ENCODE measurements at regions not wholly inside any gene's neighbourhood (a gene's known extent, or its start where the extent isn't known, plus 50 kb on each side); places are given as distances from the start of the nearest gene placed in this dataset.
"Not testable (repeated sequence)": the region's sequence is repeated elsewhere in the genome, so short reads cannot be mapped to it uniquely, and the experiment has no call there.

DNA sequence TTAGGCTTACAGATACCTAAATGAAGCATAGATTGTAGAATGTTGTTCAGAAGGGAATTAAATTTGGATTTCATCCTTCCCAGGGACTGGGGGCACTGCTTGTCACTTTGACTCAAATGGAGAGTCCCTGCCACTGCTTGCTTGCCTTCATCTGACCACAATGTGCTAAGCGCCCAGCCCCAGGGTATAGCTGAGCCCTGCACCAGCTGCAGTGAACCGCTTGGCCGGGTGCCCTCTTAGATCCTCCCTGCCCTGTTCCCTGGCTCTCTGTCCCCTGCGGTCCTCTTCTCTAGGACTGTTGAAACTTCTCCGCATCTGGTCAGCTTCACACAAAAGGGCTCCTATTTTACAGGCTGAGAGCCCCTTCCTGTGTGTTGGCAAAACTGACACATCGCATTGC, 170.9 kb downstream of the BCL2L11 start:
- not testable (repeated sequence) for DNase-seq

- DNase-seq = not testable (repeated sequence)
These were observed 171.7 kb downstream of the BCL2L11 start for GRCh38 chr2:111292232-111292968.

DNA sequence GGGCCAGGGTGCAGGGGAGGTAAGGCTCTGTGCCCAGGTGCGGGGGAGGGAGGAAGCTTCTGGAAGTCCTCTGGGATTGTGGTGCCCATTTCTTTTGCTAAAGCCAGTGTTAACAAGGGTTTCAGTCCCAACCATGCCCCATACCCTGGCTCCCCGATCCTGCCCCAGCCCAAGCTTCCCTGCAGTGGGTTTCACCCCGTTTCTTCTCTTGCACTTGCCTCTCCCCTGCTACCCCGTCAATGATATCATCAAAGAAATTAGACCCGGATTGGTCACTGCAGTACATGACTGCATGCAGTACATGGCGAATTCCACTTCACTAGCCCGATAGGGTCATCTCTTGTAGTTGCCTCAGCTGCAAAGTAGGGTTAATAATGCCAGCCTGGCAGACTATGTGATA, 174.0 kb downstream of the BCL2L11 start:
- not testable (repeated sequence) for DNase-seq

GRCh38 chr2:111296122-111296804, 175.5 kb downstream of the BCL2L11 start:
- DNase-seq = not testable (repeated sequence)

DNA sequence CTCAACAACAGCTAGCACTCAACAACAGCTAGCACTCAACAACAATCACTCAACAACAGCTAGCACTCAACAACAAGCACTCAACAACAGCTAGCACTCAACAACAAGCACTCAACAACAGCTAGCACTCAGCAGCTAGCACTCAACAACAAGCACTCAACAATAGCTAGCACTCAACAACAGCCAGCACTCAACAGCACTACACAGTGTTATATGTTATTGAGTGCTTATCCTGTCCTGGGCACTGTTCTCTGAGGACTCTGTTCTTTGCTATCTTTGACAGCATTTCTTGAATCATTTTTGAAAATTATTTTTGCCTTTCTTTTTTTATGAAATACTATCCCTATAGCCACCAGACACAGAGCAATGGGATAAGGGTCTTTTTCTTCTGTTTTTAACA, 176.4 kb downstream of the BCL2L11 start:
- not testable (repeated sequence) for DNase-seq

DNA sequence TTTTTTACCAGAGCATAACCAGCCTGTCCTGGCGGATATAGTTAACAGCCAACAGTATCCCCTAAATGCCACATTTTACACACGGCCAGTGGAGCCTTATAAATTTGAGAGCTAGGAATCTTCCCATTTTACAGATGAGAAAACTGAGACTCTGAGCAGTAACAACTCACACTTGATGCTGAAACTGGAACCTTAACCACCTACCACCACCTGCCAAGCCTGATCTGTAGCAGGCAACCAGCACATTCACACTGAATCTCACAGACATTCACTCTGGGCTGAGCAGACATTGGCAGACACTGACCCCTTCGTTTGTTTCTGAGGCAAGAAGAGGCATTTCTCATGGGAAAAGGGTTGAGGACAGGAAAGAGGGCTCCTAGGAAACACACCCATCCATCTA, 178.2 kb downstream of the BCL2L11 start:
- DNase-seq = not testable (repeated sequence)

DNA sequence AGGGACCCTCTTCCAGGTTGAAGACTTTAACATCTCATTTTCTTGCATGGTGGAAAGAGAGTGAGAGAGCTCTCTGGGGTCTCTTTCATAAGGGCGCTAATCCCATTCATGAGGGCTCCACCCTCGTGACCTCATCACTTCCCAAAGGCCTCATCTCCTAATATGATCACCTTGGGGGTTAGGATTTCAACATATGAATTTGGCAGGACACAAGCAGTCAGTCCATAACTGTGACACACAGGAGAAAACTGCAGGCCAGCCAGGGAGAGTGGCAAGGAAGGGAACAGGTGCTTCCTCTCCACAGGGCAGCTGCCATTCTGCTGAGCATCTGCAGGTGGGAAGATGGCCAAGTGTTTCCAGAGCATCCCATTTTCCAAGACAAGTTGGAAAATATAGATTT, 178.9 kb downstream of the BCL2L11 start:
- not testable (repeated sequence) for DNase-seq

DNA sequence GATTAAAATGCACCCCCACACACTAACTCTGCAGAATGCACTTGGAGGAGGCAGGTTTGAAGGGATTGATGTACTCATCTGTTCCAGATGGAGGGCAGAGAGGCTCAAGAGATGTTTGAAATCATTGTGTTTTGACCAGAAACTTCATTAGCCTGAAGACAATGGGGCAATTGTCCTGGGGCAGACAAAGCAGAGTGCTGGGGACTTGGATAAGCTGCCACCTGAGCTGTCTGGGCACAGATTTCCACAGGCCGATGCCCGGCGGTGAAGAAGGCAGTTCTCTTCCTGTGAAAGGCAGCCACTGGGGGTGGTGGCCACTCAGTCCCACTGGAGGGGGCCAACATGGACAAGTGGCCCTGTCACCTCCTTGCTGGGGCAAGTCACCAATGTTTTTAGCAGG, 181.0 kb downstream of the BCL2L11 start:
- not testable (repeated sequence) for DNase-seq

- not testable (repeated sequence) for DNase-seq
These were observed 181.9 kb downstream of the BCL2L11 start for GRCh38 chr2:111302397-111303218.

DNA sequence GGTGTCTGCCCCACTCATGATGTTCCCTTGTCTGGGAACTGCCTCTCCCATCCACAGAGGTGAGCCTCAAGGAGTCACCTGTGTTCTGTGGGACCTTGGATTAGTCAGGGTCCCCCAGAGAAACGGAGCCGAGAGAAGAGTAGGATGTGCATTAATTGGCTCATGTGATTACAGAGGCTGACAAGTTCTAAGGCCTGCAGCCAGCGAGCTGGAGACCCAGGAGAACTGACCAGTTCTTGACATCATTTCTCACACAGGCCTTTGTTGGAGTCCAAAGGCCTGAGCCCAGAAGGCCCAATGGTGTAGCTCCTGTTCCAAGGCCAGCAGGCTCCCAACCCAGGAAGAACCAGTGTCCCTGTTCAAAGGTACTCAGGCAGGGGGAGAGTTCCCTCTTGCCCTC, 186.6 kb downstream of the BCL2L11 start:
- DNase-seq = not testable (repeated sequence)

- not testable (repeated sequence) for DNase-seq
These were observed 188.7 kb downstream of the BCL2L11 start for GRCh38 chr2:111309231-111310075.

- DNase-seq = not testable (repeated sequence)
These were observed 189.7 kb downstream of the BCL2L11 start for GRCh38 chr2:111310395-111310794.

DNA sequence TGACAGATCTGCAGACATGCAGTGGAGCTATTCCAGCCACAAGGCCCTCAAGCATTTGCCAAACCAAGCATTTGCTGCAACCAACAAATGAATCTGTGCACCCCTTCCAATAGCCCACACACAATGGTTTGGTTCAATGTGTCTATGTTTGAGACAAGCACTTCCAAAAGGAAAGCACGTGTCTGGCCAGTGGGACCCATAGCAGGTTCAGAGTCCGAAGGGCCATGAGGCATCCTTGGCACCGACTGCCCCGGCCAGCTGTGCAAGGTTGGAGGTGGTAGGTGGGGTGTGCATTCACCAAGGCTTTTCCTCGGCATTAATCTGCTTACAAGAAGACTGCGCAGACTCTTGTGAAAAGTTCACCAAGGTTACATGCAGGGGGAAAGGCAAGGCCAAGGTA, 190.9 kb downstream of the BCL2L11 start:
- not testable (repeated sequence) for DNase-seq

DNA sequence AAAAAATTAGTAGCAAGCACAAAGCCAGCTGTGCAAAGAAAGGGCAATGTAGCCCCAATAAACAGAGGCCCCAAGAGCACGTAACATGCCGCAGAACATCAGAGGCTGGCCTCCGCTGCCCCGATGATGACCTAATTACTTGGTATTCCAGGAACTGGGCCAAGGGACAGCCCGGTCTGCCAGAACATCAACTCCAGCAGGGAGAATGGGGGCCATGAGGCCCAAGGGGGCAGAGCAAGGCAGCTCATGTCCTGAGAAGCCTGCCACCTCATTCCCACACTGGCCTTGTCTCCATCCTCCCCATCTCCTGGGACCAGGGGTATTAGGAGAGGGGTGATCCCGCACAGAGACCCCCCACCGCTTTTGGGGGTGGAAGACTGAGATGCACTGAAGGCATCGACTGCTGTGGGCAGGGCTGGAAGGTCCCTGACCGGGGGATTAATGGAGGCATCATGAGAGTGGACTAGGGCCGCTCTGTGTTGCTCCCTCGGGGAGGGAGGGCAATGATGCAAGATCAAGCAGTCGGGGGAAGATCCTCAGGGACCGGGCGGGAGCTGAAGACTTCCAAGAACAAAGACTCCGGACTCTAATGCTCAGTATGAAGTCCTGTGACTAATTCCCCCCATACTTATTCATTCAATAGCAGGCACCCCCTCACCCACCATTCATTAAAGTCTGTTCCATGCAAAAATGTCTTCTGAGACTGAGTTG, 192.3 kb downstream of the BCL2L11 start:
- DNase-seq = not testable (repeated sequence)

GRCh38 chr2:111313711-111314110, 193.0 kb downstream of the BCL2L11 start:
- not testable (repeated sequence) for DNase-seq

- DNase-seq = not testable (repeated sequence)
These were observed 194.6 kb downstream of the BCL2L11 start for GRCh38 chr2:111315188-111315917.

- DNase-seq = not testable (repeated sequence)
These were observed 195.6 kb downstream of the BCL2L11 start for GRCh38 chr2:111316221-111316741.

DNA sequence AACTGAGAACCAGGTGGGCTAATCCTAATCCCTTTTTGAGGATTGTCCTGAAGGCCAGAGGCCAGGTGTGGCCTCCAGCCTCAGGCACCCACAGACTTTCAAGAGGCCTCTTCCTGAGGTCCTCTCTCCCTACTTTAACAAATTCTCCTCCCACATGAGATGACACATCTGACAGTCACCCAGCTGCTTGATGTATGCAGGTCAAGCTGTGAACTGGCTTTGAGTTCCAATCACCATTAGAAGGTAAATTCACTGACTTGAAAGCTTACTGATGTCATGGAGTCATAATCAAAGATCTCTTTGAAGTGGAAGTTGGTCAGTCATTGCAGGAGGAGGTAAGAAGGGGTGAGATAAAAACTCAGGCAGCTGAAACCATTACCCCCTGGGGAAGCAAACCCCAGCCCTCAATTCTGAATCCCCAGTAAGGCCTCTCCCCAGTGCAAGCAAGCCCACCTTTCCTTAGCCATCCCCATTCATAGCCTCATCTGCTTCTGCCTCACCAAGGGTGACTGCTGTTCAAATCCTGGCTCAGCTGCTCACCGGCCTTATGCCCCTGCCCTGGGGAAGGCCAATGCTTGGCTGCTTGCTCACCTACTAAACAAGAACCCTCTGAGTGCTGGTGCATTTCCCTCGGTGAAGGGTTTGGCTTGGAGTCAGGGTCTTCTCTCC, 196.3 kb downstream of the BCL2L11 start:
- not testable (repeated sequence) for DNase-seq

GRCh38 chr2:111319552-111319951, 198.8 kb downstream of the BCL2L11 start:
- not testable (repeated sequence) for DNase-seq

GRCh38 chr2:111320264-111320663, 199.6 kb downstream of the BCL2L11 start:
- not testable (repeated sequence) for DNase-seq
